H9 (cell line): ENCODE measurements at regions not wholly inside any gene's neighbourhood (a gene's known extent, or its start where the extent isn't known, plus 50 kb on each side); places are given as distances from the start of the nearest gene placed in this dataset.

Source experiments
- DNase-seq: peaks from one replicate; pipeline ENCODE4 v3.0.0-alpha.2; 2017
- H2AFZ ChIP-seq: one replicate; pipeline ENCODE4 v1.6.1; 2013; ENCODE audit warnings: mild to moderate bottlenecking, low read length, control low read depth, moderate library complexity
- H2AK5ac ChIP-seq: 2 replicates; pipeline ENCODE4 v1.6.1; 2013; ENCODE audit warnings: low read length, control low read depth, mixed read lengths; ENCODE audit not compliant: insufficient read length
- H2BK120ac ChIP-seq: one replicate; pipeline ENCODE4 v1.6.1; 2013; ENCODE audit warnings: low read depth, mild to moderate bottlenecking, low read length, control low read depth, inconsistent platforms; ENCODE audit not compliant: poor library complexity, severe bottlenecking
- H2BK12ac ChIP-seq: 2 replicates; pipeline ENCODE4 v1.6.1; 2013; ENCODE audit warnings: low read length, control low read depth, mixed read lengths, low read depth; ENCODE audit not compliant: insufficient read length
- H2BK15ac ChIP-seq: 2 replicates; pipeline ENCODE4 v1.6.1; 2013; ENCODE audit warnings: low read depth, low read length, control low read depth
- H2BK20ac ChIP-seq: one replicate; pipeline ENCODE4 v1.6.1; 2013; ENCODE audit warnings: low read depth, mild to moderate bottlenecking, low read length, control low read depth, inconsistent platforms; ENCODE audit not compliant: poor library complexity, severe bottlenecking
- H2BK5ac ChIP-seq: 2 replicates; pipeline ENCODE4 v1.6.1; 2013; ENCODE audit warnings: low read length, control low read depth, mixed read lengths; ENCODE audit not compliant: insufficient read length
- H3K14ac ChIP-seq: 2 replicates; pipeline ENCODE4 v1.6.1; 2013; ENCODE audit warnings: low read length, control low read depth; ENCODE audit not compliant: insufficient read depth
- H3K18ac ChIP-seq: 2 replicates; pipeline ENCODE4 v1.6.1; 2013; ENCODE audit warnings: low read depth, mild to moderate bottlenecking, mixed read lengths, low read length, control low read depth; ENCODE audit not compliant: insufficient read length
- H3K23ac ChIP-seq: 2 replicates; pipeline ENCODE4 v1.6.1; 2013; ENCODE audit warnings: low read length, control low read depth, mixed read lengths, low read depth; ENCODE audit not compliant: insufficient read length
- H3K23me2 ChIP-seq: 2 replicates; pipeline ENCODE4 v1.6.1; 2013; ENCODE audit warnings: low read depth, mild to moderate bottlenecking, mixed read lengths, low read length, control low read depth; ENCODE audit not compliant: insufficient read length, poor library complexity, severe bottlenecking
- H3K27ac ChIP-seq: 2 replicates; pipeline ENCODE4 v1.5.1; 2013; ENCODE audit warnings: low read length, control low read depth, mixed read lengths, low read depth; ENCODE audit not compliant: insufficient read length
- H3K27me3 ChIP-seq: 2 replicates; pipeline ENCODE4 v1.6.1; 2013; ENCODE audit warnings: low read length, control low read depth, inconsistent platforms; ENCODE audit not compliant: insufficient read depth
- H3K4ac ChIP-seq: 2 replicates; pipeline ENCODE4 v1.6.1; 2013; ENCODE audit warnings: low read depth, mild to moderate bottlenecking, control low read depth, inconsistent platforms, low read length, moderate library complexity
- H3K4me1 ChIP-seq: 2 replicates; pipeline ENCODE4 v1.6.1; 2013; ENCODE audit warnings: low read length, control low read depth, inconsistent platforms; ENCODE audit not compliant: insufficient read depth
- H3K4me2 ChIP-seq: 2 replicates; pipeline ENCODE4 v1.6.1; 2013; ENCODE audit warnings: low read length, control low read depth, mixed read lengths; ENCODE audit not compliant: insufficient read length, insufficient read depth
- H3K56ac ChIP-seq: 2 replicates; pipeline ENCODE4 v1.6.1; 2013; ENCODE audit warnings: low read depth, mild to moderate bottlenecking, mixed read lengths, low read length, control low read depth; ENCODE audit not compliant: insufficient read length
- H3K79me1 ChIP-seq: 2 replicates; pipeline ENCODE4 v1.6.1; 2013; ENCODE audit warnings: low read depth, mild to moderate bottlenecking, moderate library complexity, low read length, control low read depth, inconsistent platforms; ENCODE audit not compliant: insufficient read depth, poor library complexity, severe bottlenecking
- H3K79me2 ChIP-seq: 2 replicates; pipeline ENCODE4 v1.6.1; 2013; ENCODE audit warnings: low read length, control low read depth, inconsistent platforms; ENCODE audit not compliant: insufficient read depth
- H3K9ac ChIP-seq: 2 replicates; pipeline ENCODE4 v1.6.1; 2013; ENCODE audit warnings: low read length, control low read depth, mixed read lengths; ENCODE audit not compliant: insufficient read length; ENCODE audit errors: extremely low read depth
- H3K9me3 ChIP-seq: one replicate; pipeline ENCODE4 v1.6.1; 2013; ENCODE audit warnings: low read depth, low read length, inconsistent platforms; ENCODE audit not compliant: control insufficient read depth
- H3T11ph ChIP-seq: one replicate; pipeline ENCODE4 v1.6.1; 2013; ENCODE audit warnings: mild to moderate bottlenecking, low read length, control low read depth, inconsistent platforms
- H4K20me1 ChIP-seq: one replicate; pipeline ENCODE4 v1.6.1; 2013; ENCODE audit not compliant: control insufficient read depth, insufficient read length, insufficient read depth
- H4K5ac ChIP-seq: 2 replicates; pipeline ENCODE4 v1.6.1; 2013; ENCODE audit warnings: low read depth, mild to moderate bottlenecking, mixed read lengths, low read length, control low read depth; ENCODE audit not compliant: insufficient read length
- H4K8ac ChIP-seq: replicated peaks from 2 replicates; pipeline ENCODE4 v1.6.1; 2013; ENCODE audit warnings: low read length, control low read depth, mixed read lengths, low read depth; ENCODE audit not compliant: insufficient read length
- H4K91ac ChIP-seq: 2 replicates; pipeline ENCODE4 v1.6.1; 2013; ENCODE audit warnings: low read depth, mild to moderate bottlenecking, moderate library complexity, mixed read lengths, low read length, control low read depth; ENCODE audit not compliant: insufficient read length
- H3K27ac Mint-ChIP-seq, 3 experiments: 2 replicates in 2 of 3; 3 replicates in 1 of 3; pipeline ENCODE4 v1.8.0; 2020 to 2021; ENCODE audit warnings: mixed read lengths in 3 of 3, mild to moderate bottlenecking in 1 of 3, moderate library complexity in 1 of 3
- H3K27me3 Mint-ChIP-seq: 2 replicates; pipeline ENCODE4 v1.8.0; 2021; ENCODE audit warnings: low read depth, mild to moderate bottlenecking, moderate library complexity, mixed read lengths
- H3K36me3 Mint-ChIP-seq, 3 experiments: 2 replicates in 2 of 3; 3 replicates in 1 of 3; pipeline ENCODE4 v1.8.0; 2020 to 2021; ENCODE audit warnings: low read depth in 3 of 3, mixed read lengths in 3 of 3; ENCODE audit not compliant: insufficient read depth in 1 of 3
- H3K4me1 Mint-ChIP-seq, 2 experiments: 2 replicates each; pipeline ENCODE4 v1.8.0; 2020; ENCODE audit warnings: mixed read lengths in 2 of 2
- H3K4me3 Mint-ChIP-seq, 2 experiments: 2 replicates in 1 of 2; 3 replicates in 1 of 2; pipeline ENCODE4 v1.8.0; 2020 to 2021; ENCODE audit warnings: mild to moderate bottlenecking in 2 of 2, mixed read lengths in 2 of 2, moderate library complexity in 1 of 2
- H3K9me3 Mint-ChIP-seq, 2 experiments: 2 replicates in 1 of 2; 3 replicates in 1 of 2; pipeline ENCODE4 v1.8.0; 2020; ENCODE audit warnings: mild to moderate bottlenecking in 2 of 2, mixed read lengths in 2 of 2, moderate library complexity in 1 of 2
- WGBS: extraction: QIAGEN DNeasy Blood & Tissue Kit; methylation state at CpG from one replicate; pipeline ENCODE4 v1.1.7; 2013; ENCODE audit warnings: missing lambda C conversion rate, low lambda C conversion rate, mixed read lengths; ENCODE audit not compliant: insufficient read length; ENCODE audit errors: extremely low coverage; 5-methylcytosine and 5-hydroxymethylcytosine counted together
- TF ChIP-seq, protein P1 (sequence below): fragments of 200-600 bp; sonication (generic); conservative IDR thresholded peaks from 3 replicates; pipeline ENCODE4 v1.8.0; 2021; ENCODE audit warnings: antibody characterized with exemption, mild to moderate bottlenecking

DNA sequence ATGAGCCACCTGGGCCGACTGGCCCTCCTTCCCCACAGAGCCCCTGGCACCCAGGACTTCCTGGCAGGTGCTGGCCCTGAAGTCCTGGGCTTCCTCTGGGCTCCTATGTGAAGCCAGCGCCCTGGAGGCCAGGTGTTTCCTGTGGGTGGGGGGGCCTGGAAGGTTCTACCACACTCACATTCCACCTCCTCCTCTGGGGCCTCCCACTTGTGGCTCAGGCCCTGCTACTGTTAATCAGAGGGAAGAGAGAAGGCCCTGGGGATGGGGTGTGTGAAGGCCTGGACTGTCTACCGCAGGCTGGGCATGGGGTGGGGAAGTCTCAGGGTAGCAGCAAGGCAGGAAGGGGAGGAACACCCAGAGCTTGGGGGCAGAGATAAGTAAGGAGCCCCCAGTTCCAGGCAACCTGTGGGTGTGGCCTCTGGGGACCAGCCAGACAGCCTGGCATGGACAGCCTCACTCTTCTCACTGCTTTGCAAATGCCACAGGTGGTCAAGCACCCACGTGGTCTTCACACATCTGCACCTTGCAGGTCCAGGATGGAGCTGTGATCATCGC is 111.9 kb upstream of the TNRC6C start:
- no peaks in the 10 kb centered on the region for H4K20me1 ChIP-seq
- no peaks in the 10 kb centered on the region for H3K27me3 ChIP-seq
- no peaks in the 10 kb centered on the region for H3K23me2 ChIP-seq
- no peak overlapping the region for H3K56ac ChIP-seq
- WGBS, result no CpG with 5 or more reads among the region's 5 CpGs
- H4K8ac ChIP-seq, result no peak overlapping the region
- TF ChIP-seq, protein P1, sequence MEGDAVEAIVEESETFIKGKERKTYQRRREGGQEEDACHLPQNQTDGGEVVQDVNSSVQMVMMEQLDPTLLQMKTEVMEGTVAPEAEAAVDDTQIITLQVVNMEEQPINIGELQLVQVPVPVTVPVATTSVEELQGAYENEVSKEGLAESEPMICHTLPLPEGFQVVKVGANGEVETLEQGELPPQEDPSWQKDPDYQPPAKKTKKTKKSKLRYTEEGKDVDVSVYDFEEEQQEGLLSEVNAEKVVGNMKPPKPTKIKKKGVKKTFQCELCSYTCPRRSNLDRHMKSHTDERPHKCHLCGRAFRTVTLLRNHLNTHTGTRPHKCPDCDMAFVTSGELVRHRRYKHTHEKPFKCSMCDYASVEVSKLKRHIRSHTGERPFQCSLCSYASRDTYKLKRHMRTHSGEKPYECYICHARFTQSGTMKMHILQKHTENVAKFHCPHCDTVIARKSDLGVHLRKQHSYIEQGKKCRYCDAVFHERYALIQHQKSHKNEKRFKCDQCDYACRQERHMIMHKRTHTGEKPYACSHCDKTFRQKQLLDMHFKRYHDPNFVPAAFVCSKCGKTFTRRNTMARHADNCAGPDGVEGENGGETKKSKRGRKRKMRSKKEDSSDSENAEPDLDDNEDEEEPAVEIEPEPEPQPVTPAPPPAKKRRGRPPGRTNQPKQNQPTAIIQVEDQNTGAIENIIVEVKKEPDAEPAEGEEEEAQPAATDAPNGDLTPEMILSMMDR, result no peak
- no peak overlapping the region for H4K91ac ChIP-seq
- H2BK12ac ChIP-seq, result no peak overlapping the region
- no peak overlapping the region for H3K4me2 ChIP-seq
- no peaks in the 10 kb centered on the region for H3K36me3 Mint-ChIP-seq
- H4K5ac ChIP-seq, result no peak overlapping the region
- no peaks in the 10 kb centered on the region for H3K79me2 ChIP-seq
- H3K4me3 Mint-ChIP-seq, result no peak overlapping the region
- no peak overlapping the region for H3K18ac ChIP-seq
- peaks cover 4% of the 10 kb centered on the region for H3K27me3 Mint-ChIP-seq
- DNase-seq, result no peak
- no peaks in the 10 kb centered on the region for H3K79me1 ChIP-seq
- H2BK5ac ChIP-seq, result no peak overlapping the region
- no peak overlapping the region for H3K23ac ChIP-seq
- peaks cover 6 to 8% of the 10 kb centered on the region in 2 experiments for H3K4me1 Mint-ChIP-seq
- no peak overlapping the region for H2BK120ac ChIP-seq
- no peak overlapping the region for H3K27ac ChIP-seq
- no peak overlapping the region for H2AFZ ChIP-seq
- H3K4ac ChIP-seq, result no peak overlapping the region
- H3K14ac ChIP-seq, result no peak overlapping the region; the same call in 1 of the 2 replicates
- no peak overlapping the region for H2BK20ac ChIP-seq
- H3T11ph ChIP-seq, result no peak overlapping the region
- H2AK5ac ChIP-seq, result no peak overlapping the region
- H3K4me1 ChIP-seq, result no peaks in the 10 kb centered on the region
- no peak overlapping the region for H3K9ac ChIP-seq
- no peaks in the 10 kb centered on the region for H3K9me3 Mint-ChIP-seq
- no peaks in the 10 kb centered on the region for H3K9me3 ChIP-seq
- 0 out of 2 replicates have a peak overlapping the region, but pooled peaks have one; percentile 14 for H2BK15ac ChIP-seq
- no peak overlapping the region for H3K27ac Mint-ChIP-seq
